ENCODE measurements at regions not wholly inside any gene's neighbourhood (a gene's known extent, or its start where the extent isn't known, plus 50 kb on each side); places are given as distances from the start of the nearest gene placed in this dataset.

DNA sequence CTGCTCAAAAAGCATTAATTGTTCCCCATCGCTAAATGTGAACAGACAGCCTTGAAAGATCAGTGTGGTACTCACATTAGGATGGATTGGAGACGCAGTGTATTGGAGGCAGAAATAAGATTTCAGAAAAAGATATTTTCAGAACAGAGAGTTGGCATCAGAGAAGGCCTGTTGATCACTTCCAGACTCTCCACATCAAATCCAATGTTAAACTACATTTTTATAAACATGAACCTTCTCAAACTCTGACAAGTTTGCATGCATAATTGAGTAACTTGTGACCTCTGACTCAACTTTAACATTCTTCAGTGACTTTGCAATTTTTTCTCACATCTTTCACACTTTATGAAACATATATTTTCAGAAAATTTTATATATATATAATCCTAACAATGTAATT lies 919.6 kb upstream of the SEMA6A start:
- no peak for TF ChIP-seq CTCF (IDR thresholded peaks at IDR 0.05; ENCODE audit: low read depth, low read length)
- no peak for TF ChIP-seq EZH2phosphoT487 (IDR thresholded peaks at IDR 0.05; ENCODE audit: low read depth)

Data from OCI-LY3 (cell line).